ENCODE measurements at regions not wholly inside any gene's neighbourhood (a gene's known extent, or its start where the extent isn't known, plus 50 kb on each side); places are given as distances from the start of the nearest gene placed in this dataset.

GRCh38 chr2:62314291-62314690 is 118.4 kb downstream of the B3GNT2 start:
- no peak overlapping the region for H3K4me3 ChIP-seq (ENCODE audit: low read depth, low read length)
- TF ChIP-seq CTCF (IDR thresholded peaks at IDR 0.05; ENCODE audit: borderline replicate concordance, insufficient read depth, low read depth, low read length) = no peak

GRCh38 chr2:62313449-62314227 is 117.7 kb downstream of the B3GNT2 start:
- TF ChIP-seq CTCF (IDR thresholded peaks at IDR 0.05; ENCODE audit: borderline replicate concordance, insufficient read depth, low read depth, low read length) = no peak
- H3K4me3 ChIP-seq (ENCODE audit: low read depth, low read length) = peak overlapping the region; percentile 12

GRCh38 chr2:62309465-62310091 is 113.7 kb downstream of the B3GNT2 start:
- no peak overlapping the region for H3K4me3 ChIP-seq (ENCODE audit: low read depth, low read length)
- no peak for TF ChIP-seq CTCF (IDR thresholded peaks at IDR 0.05; ENCODE audit: borderline replicate concordance, insufficient read depth, low read depth, low read length)

- H3K4me3 ChIP-seq (ENCODE audit: low read depth, low read length) = no peak overlapping the region
- no peak for TF ChIP-seq CTCF (IDR thresholded peaks at IDR 0.05; ENCODE audit: borderline replicate concordance, insufficient read depth, low read depth, low read length)
Measured at GRCh38 chr2:62309081-62309464, 113.2 kb downstream of the B3GNT2 start.

- H3K4me3 ChIP-seq (ENCODE audit: low read depth, low read length) = no peak overlapping the region
- TF ChIP-seq CTCF (IDR thresholded peaks at IDR 0.05; ENCODE audit: borderline replicate concordance, insufficient read depth, low read depth, low read length) = no peak
Measured at GRCh38 chr2:62307469-62308389, 111.8 kb downstream of the B3GNT2 start.

- TF ChIP-seq CTCF (IDR thresholded peaks at IDR 0.05; ENCODE audit: borderline replicate concordance, insufficient read depth, low read depth, low read length) = no peak
- H3K4me3 ChIP-seq (ENCODE audit: low read depth, low read length) = no peak overlapping the region
Measured at GRCh38 chr2:62306751-62307468, 111.0 kb downstream of the B3GNT2 start.
